Liver (tissue), 8 donors: ENCODE measurements at regions not wholly inside any gene's neighbourhood (a gene's known extent, or its start where the extent isn't known, plus 50 kb on each side); places are given as distances from the start of the nearest gene placed in this dataset.

ENCODE experiments used
- DNase-seq: peaks from one replicate; pipeline ENCODE4 v3.0.0-alpha.2; 2017; ENCODE audit warnings: low spot score
- H3K27ac ChIP-seq, 2 donors: one replicate each; pipeline ENCODE4 v1.7.0; 2013; ENCODE audit warnings: inconsistent platforms in 2 of 2, low read length in 2 of 2, control low read depth in 1 of 2, low read depth in 1 of 2, mild to moderate bottlenecking in 1 of 2
- H3K27me3 ChIP-seq, 4 donors: one replicate each; pipeline versions ENCODE4 v1.6.1 to v1.7.0; 2013; ENCODE audit warnings: low read length in 3 of 4, inconsistent platforms in 1 of 4, mild to moderate bottlenecking in 1 of 4, moderate library complexity in 1 of 4; ENCODE audit not compliant: control insufficient read depth in 4 of 4, insufficient read depth in 4 of 4
- H3K36me3 ChIP-seq, 4 donors: one replicate each; pipeline versions ENCODE4 v1.6.1 to v1.7.0; 2013; ENCODE audit warnings: low read length in 3 of 4, mild to moderate bottlenecking in 3 of 4, low read depth in 1 of 4, moderate library complexity in 1 of 4; ENCODE audit not compliant: control insufficient read depth in 4 of 4, insufficient read depth in 3 of 4
- H3K4me1 ChIP-seq, 4 donors: one replicate each; pipeline versions ENCODE4 v1.6.1 to v1.7.0; 2013; ENCODE audit warnings: low read length in 3 of 4, mild to moderate bottlenecking in 3 of 4, moderate library complexity in 1 of 4; ENCODE audit not compliant: control insufficient read depth in 4 of 4, insufficient read depth in 4 of 4
- H3K4me3 ChIP-seq, 3 donors: one replicate each; pipeline versions ENCODE4 v1.6.1 to v1.7.0; 2013; ENCODE audit warnings: low read length in 3 of 3, control low read depth in 1 of 3, low read depth in 1 of 3, mild to moderate bottlenecking in 1 of 3
- H3K9ac ChIP-seq, 2 donors: one replicate each; pipeline ENCODE4 v1.7.0; 2013; ENCODE audit warnings: low read length in 2 of 2, mild to moderate bottlenecking in 2 of 2, moderate library complexity in 2 of 2, control low read depth in 1 of 2, low read depth in 1 of 2
- H3K9me3 ChIP-seq, 4 donors: one replicate each; pipeline versions ENCODE4 v1.6.1 to v1.7.0; 2013; ENCODE audit warnings: low read length in 3 of 4; ENCODE audit not compliant: control insufficient read depth in 4 of 4
- FOXA1 ChIP-seq: IDR thresholded peaks from 2 replicates; pipeline ENCODE4 v1.6.1; 2016; ENCODE audit warnings: antibody characterized with exemption
- FOXA2 ChIP-seq: IDR thresholded peaks from 2 replicates; pipeline ENCODE4 v1.6.1; 2016; ENCODE audit warnings: antibody characterized with exemption
- GABPA ChIP-seq, 2 donors: IDR thresholded peaks in 1 of 2; conservative IDR thresholded peaks in 1 of 2; 2 replicates each; pipeline ENCODE4 v1.6.1; 2016; ENCODE audit warnings: antibody characterized with exemption in 2 of 2, mild to moderate bottlenecking in 1 of 2, moderate library complexity in 1 of 2
- HNF4G ChIP-seq: IDR thresholded peaks from 2 replicates; pipeline ENCODE4 v1.6.1; 2016; ENCODE audit warnings: antibody characterized with exemption
- JUND ChIP-seq, 2 donors: IDR thresholded peaks; 2 replicates each; pipeline ENCODE4 v1.6.1; 2016; ENCODE audit warnings: antibody characterized with exemption in 2 of 2
- NR2F2 ChIP-seq: IDR thresholded peaks from 2 replicates; pipeline ENCODE4 v1.6.1; 2016; ENCODE audit warnings: antibody characterized with exemption
- RXRA ChIP-seq, 2 donors: IDR thresholded peaks; 2 replicates each; pipeline ENCODE4 v1.6.1; 2017 to 2018; ENCODE audit warnings: antibody characterized with exemption in 2 of 2, mild to moderate bottlenecking in 1 of 2
- SP1 ChIP-seq: IDR thresholded peaks from 2 replicates; pipeline ENCODE4 v1.6.1; 2018; ENCODE audit warnings: antibody characterized with exemption, mild to moderate bottlenecking
- TAF1 ChIP-seq: conservative IDR thresholded peaks from 2 replicates; pipeline ENCODE4 v1.6.1; 2016; ENCODE audit warnings: antibody characterized with exemption, mild to moderate bottlenecking
- WGBS: extraction: QIAGEN DNeasy Blood & Tissue Kit; methylation state at CpG from one replicate; pipeline ENCODE4 v1.1.7; 2013; 5-methylcytosine and 5-hydroxymethylcytosine counted together
- TF ChIP-seq, protein P1 (sequence below): IDR thresholded peaks from 2 replicates; pipeline ENCODE4 v1.6.1; 2016; ENCODE audit warnings: antibody characterized with exemption
- TF ChIP-seq, protein P2 (sequence below): IDR thresholded peaks from 2 replicates; pipeline ENCODE4 v1.6.1; 2016; ENCODE audit warnings: antibody characterized with exemption, mild to moderate bottlenecking
- TF ChIP-seq, protein P3 (sequence below): fragments of 150-350 bp; IDR thresholded peaks from 2 replicates; pipeline ENCODE4 v1.5.1; 2017; ENCODE audit warnings: improper control_type of control experiment, low read depth, low read length; ENCODE audit not compliant: missing input control
- donor health status: healthy.
- donor health status: healthy.
- donor health status: healthy.
- donor health status: healthy.
- donor health status: healthy.

DNA sequence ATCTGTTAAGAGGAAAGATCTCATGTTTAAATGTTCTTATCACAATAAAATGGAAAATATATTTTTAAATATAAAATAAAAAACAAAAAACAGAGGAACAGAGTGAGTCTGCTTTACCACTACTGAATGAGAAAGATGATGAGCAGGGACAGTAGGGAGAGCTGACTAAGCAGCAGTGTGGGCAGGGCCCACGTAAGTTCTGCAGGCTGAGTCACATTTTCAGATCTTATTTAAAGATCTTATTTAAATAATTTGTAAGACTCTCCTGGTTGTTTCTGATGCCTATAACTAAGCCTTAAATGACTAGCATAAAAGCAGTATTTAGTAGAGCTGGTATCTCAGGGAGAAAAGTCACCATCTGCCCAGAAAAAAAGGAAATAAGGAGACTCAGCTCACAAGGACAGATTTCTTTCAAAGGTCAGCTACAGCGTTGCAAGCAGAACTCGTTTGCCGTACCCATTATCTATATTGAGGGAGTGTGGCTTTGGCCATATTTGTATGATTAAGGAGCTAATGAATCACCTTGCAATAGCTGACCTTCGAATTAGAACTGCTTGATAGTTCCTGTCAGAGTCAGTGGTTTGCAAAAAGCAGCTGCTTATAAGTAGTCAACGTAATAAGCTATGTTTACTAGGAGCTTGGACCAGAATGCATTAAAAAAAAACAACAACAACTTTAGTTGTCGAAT, 322.1 kb upstream of the CHAC2 start:
- Histone ChIP-seq H3K9ac (no peak overlapping the region), H3K4me3 (no peak overlapping the region), H3K27me3 (no peaks in the 10 kb centered on the region), H3K4me1 (no peaks in the 10 kb centered on the region), H3K9me3 (no peaks in the 10 kb centered on the region), H3K36me3 (no peaks in the 10 kb centered on the region), H3K27ac (no peak overlapping the region)
- TF ChIP-seq GABPA (IDR thresholded peaks at IDR 0.05 in 1 of 2, conservative IDR thresholded peaks at IDR 0.05 in 1 of 2) (no peak), JUND (IDR thresholded peaks at IDR 0.05) (no peak), NR2F2 (no peak), RXRA (IDR thresholded peaks at IDR 0.05) (no peak), SP1 (no peak), FOXA2 (no peak), TAF1 (no peak)
- DNase-seq = no peak
- 69% methylated on average over 7 of the region's 7 CpGs for WGBS

DNA sequence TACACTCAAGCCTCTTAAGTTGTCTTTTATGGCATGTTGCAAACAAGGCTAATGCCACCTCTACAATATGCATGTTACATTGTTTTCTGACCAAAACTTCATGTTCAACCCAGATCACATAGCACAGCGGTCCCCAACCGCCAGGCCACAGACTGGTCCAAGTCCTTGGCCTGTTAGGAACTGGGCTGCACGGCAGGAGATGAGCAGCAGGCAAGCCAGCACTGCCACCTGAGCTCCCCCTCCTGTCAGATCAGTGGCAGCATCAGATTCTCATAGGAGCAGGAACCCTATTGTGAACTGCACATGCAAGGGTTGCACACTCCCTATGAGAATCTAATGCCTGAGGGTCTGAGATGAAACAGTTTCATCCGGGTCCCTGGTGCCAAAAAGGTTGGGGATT, 324.8 kb upstream of the CHAC2 start:
- no peaks in the 10 kb centered on the region for H3K27me3 ChIP-seq
- H3K36me3 ChIP-seq = no peaks in the 10 kb centered on the region
- H3K4me3 ChIP-seq = no peak overlapping the region
- H3K27ac ChIP-seq = no peak overlapping the region
- no peaks in the 10 kb centered on the region for H3K9me3 ChIP-seq
- TF ChIP-seq SP1 = no peak
- TF ChIP-seq, protein P1, sequence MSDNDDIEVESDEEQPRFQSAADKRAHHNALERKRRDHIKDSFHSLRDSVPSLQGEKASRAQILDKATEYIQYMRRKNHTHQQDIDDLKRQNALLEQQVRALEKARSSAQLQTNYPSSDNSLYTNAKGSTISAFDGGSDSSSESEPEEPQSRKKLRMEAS = no peak
- no peak for TF ChIP-seq GABPA (IDR thresholded peaks at IDR 0.05 in 1 of 2, conservative IDR thresholded peaks at IDR 0.05 in 1 of 2)
- no peak for TF ChIP-seq HNF4G
- TF ChIP-seq, protein P2, sequence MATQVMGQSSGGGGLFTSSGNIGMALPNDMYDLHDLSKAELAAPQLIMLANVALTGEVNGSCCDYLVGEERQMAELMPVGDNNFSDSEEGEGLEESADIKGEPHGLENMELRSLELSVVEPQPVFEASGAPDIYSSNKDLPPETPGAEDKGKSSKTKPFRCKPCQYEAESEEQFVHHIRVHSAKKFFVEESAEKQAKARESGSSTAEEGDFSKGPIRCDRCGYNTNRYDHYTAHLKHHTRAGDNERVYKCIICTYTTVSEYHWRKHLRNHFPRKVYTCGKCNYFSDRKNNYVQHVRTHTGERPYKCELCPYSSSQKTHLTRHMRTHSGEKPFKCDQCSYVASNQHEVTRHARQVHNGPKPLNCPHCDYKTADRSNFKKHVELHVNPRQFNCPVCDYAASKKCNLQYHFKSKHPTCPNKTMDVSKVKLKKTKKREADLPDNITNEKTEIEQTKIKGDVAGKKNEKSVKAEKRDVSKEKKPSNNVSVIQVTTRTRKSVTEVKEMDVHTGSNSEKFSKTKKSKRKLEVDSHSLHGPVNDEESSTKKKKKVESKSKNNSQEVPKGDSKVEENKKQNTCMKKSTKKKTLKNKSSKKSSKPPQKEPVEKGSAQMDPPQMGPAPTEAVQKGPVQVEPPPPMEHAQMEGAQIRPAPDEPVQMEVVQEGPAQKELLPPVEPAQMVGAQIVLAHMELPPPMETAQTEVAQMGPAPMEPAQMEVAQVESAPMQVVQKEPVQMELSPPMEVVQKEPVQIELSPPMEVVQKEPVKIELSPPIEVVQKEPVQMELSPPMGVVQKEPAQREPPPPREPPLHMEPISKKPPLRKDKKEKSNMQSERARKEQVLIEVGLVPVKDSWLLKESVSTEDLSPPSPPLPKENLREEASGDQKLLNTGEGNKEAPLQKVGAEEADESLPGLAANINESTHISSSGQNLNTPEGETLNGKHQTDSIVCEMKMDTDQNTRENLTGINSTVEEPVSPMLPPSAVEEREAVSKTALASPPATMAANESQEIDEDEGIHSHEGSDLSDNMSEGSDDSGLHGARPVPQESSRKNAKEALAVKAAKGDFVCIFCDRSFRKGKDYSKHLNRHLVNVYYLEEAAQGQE = no peak
- TF ChIP-seq, protein P3, sequence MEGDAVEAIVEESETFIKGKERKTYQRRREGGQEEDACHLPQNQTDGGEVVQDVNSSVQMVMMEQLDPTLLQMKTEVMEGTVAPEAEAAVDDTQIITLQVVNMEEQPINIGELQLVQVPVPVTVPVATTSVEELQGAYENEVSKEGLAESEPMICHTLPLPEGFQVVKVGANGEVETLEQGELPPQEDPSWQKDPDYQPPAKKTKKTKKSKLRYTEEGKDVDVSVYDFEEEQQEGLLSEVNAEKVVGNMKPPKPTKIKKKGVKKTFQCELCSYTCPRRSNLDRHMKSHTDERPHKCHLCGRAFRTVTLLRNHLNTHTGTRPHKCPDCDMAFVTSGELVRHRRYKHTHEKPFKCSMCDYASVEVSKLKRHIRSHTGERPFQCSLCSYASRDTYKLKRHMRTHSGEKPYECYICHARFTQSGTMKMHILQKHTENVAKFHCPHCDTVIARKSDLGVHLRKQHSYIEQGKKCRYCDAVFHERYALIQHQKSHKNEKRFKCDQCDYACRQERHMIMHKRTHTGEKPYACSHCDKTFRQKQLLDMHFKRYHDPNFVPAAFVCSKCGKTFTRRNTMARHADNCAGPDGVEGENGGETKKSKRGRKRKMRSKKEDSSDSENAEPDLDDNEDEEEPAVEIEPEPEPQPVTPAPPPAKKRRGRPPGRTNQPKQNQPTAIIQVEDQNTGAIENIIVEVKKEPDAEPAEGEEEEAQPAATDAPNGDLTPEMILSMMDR = no peak
- no peak for TF ChIP-seq JUND (IDR thresholded peaks at IDR 0.05)
- no peak for TF ChIP-seq FOXA1
- no peak overlapping the region for H3K9ac ChIP-seq
- no peak for DNase-seq
- H3K4me1 ChIP-seq = no peaks in the 10 kb centered on the region
- 66% methylated on average over 4 of the region's 4 CpGs for WGBS

DNA sequence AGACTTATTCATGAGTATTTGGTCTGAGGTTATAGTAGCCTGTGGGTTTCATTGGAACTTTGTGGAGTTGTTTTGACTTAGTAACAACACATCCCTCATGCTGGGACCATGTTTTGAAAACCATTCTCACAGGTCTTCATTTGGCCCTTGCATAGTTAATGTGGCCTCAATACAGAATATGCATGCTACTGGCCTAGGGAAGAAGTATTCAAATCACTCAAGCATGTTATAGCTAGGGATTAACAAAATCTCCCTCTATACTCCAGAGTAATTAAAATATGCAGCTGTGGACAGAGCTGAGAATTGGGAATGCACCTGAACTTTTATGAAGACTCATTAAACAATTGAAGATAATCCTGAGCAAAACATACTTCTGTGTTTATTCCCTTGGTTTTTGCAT, 325.5 kb upstream of the CHAC2 start:
- no peak overlapping the region for H3K4me3 ChIP-seq
- no peaks in the 10 kb centered on the region for H3K9me3 ChIP-seq
- DNase-seq = no peak
- no peaks in the 10 kb centered on the region for H3K36me3 ChIP-seq
- no peak overlapping the region for H3K9ac ChIP-seq
- no peaks in the 10 kb centered on the region for H3K27me3 ChIP-seq
- TF ChIP-seq, protein P2 = no peak
- no peak overlapping the region for H3K27ac ChIP-seq
- H3K4me1 ChIP-seq = no peaks in the 10 kb centered on the region
